Upper lobe of right lung (tissue), 1 donor: ENCODE measurements at regions not wholly inside any gene's neighbourhood (a gene's known extent, or its start where the extent isn't known, plus 50 kb on each side); places are given as distances from the start of the nearest gene placed in this dataset.

ENCODE experiments used
- ATAC-seq: fragments of 200-7000 bp; cut with Tn5 transposase; one replicate; pipeline ENCODE4 v1.9.1; 2020; ENCODE audit warnings: mild to moderate bottlenecking, moderate library complexity
- DNase-seq: peaks from one replicate; pipeline ENCODE4 v3.0.0-alpha.2; 2020
- H3K27ac ChIP-seq: fragments of 200-600 bp; one replicate; pipeline ENCODE4 v1.8.0; 2022
- H3K27me3 ChIP-seq: fragments of 200-600 bp; one replicate; pipeline ENCODE4 v1.8.0; 2022; ENCODE audit warnings: mild to moderate bottlenecking
- H3K36me3 ChIP-seq: fragments of 200-600 bp; one replicate; pipeline ENCODE4 v1.8.0; 2022
- H3K4me1 ChIP-seq: fragments of 200-600 bp; one replicate; pipeline ENCODE4 v1.8.0; 2022
- H3K4me3 ChIP-seq: fragments of 200-600 bp; one replicate; pipeline ENCODE4 v1.8.0; 2022; ENCODE audit warnings: mild to moderate bottlenecking
- H3K9me3 ChIP-seq: fragments of 200-600 bp; one replicate; pipeline ENCODE4 v1.8.0; 2022
- intact Hi-C: fragments of 100-400 bp; cut with DNase I; formaldehyde crosslinking; loops from one replicate; pipeline ENCODE4 v1.11.0; 2022
- TF ChIP-seq, protein P1 (sequence below): fragments of 200-600 bp; IDR thresholded peaks from one replicate; pipeline ENCODE4 v1.8.0; 2022; ENCODE audit warnings: antibody characterized with exemption
- donor health status: DM: no; HTN: yes; CAD: no; lungs with severe emphysema.

DNA sequence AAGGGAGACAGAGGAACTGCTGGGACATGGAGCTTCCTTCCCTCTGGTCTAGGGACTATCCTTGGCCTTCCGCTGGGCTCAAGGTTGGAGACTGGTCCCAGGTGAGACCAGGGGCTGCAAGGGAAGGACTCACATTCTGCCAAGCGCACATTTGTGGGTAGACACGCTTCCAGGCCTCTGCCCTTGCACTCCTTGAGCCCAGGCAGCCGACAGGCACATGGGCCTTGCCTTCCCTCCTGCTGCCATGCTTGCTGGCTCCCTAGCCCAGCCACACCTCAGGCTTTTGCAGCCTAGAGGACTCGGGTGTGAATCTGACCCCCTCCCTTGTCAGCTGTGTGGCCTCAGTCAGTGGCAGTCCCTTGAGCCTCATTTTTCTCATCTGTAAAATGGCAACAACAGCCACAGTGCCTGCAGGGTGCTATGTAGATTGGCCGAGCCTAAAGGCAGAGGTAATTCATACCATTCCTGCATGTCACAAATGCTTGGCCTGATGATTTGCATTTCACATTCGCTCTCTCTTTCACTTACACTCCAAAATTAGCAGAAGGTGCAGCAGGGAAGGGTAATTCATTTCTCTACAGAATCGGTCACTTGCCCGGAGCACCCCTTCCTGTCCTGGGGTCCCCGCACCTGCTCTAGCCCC is 57.6 kb upstream of the NECTIN1 start:
- Histone ChIP-seq H3K4me1 (no peaks in the 10 kb centered on the region), H3K4me3 (no peak overlapping the region), H3K27me3 (peaks cover 17% of the 10 kb centered on the region), H3K36me3 (no peaks in the 10 kb centered on the region), H3K27ac (no peak overlapping the region), H3K9me3 (no peaks in the 10 kb centered on the region)
- TF ChIP-seq, protein P1, sequence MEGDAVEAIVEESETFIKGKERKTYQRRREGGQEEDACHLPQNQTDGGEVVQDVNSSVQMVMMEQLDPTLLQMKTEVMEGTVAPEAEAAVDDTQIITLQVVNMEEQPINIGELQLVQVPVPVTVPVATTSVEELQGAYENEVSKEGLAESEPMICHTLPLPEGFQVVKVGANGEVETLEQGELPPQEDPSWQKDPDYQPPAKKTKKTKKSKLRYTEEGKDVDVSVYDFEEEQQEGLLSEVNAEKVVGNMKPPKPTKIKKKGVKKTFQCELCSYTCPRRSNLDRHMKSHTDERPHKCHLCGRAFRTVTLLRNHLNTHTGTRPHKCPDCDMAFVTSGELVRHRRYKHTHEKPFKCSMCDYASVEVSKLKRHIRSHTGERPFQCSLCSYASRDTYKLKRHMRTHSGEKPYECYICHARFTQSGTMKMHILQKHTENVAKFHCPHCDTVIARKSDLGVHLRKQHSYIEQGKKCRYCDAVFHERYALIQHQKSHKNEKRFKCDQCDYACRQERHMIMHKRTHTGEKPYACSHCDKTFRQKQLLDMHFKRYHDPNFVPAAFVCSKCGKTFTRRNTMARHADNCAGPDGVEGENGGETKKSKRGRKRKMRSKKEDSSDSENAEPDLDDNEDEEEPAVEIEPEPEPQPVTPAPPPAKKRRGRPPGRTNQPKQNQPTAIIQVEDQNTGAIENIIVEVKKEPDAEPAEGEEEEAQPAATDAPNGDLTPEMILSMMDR: no peak
- DNase-seq: no peak
- no peak for ATAC-seq
- intact Hi-C loops: no loop called here

GRCh38 chr11:119785131-119785530 is 56.1 kb upstream of the NECTIN1 start:
- TF ChIP-seq, protein P1: no peak
- no peaks in the 10 kb centered on the region for H3K4me1 ChIP-seq
- no peaks in the 10 kb centered on the region for H3K9me3 ChIP-seq
- intact Hi-C loops: no loop called here
- H3K27ac ChIP-seq: no peak overlapping the region
- DNase-seq: no peak
- no peak for ATAC-seq
- peaks cover 17% of the 10 kb centered on the region for H3K27me3 ChIP-seq
- H3K36me3 ChIP-seq: no peaks in the 10 kb centered on the region
- H3K4me3 ChIP-seq: no peak overlapping the region

- intact Hi-C loops: no loop called here
Observed at GRCh38 chr11:119784421-119784820, 55.4 kb upstream of the NECTIN1 start.

GRCh38 chr11:119783466-119784400 is 54.7 kb upstream of the NECTIN1 start:
- H3K27ac ChIP-seq: no peak overlapping the region
- no peak for ATAC-seq

More at GRCh38 chr11:119784421-119784820, 55.4 kb upstream of the NECTIN1 start:
- H3K4me1 ChIP-seq: no peaks in the 10 kb centered on the region
- TF ChIP-seq, protein P1: no peak
- H3K27me3 ChIP-seq: peaks cover 10% of the 10 kb centered on the region
- DNase-seq (no peak), ATAC-seq (no peak)
- H3K27ac ChIP-seq: no peak overlapping the region
- no peaks in the 10 kb centered on the region for H3K36me3 ChIP-seq
- no peaks in the 10 kb centered on the region for H3K9me3 ChIP-seq
- no peak overlapping the region for H3K4me3 ChIP-seq

GRCh38 chr11:119782739-119783072 is 53.7 kb upstream of the NECTIN1 start:
- DNase-seq (no peak), ATAC-seq (no peak)
- Histone ChIP-seq H3K4me1 (no peaks in the 10 kb centered on the region), H3K36me3 (no peaks in the 10 kb centered on the region), H3K27me3 (peaks cover 10% of the 10 kb centered on the region), H3K4me3 (no peak overlapping the region), H3K27ac (no peak overlapping the region), H3K9me3 (no peaks in the 10 kb centered on the region)
- TF ChIP-seq, protein P1: no peak
- intact Hi-C loops: no loop called here

More at GRCh38 chr11:119783466-119784400, 54.7 kb upstream of the NECTIN1 start:
- Histone ChIP-seq H3K36me3 (no peaks in the 10 kb centered on the region), H3K9me3 (no peaks in the 10 kb centered on the region), H3K27me3 (peaks cover 10% of the 10 kb centered on the region), H3K4me3 (no peak overlapping the region), H3K4me1 (no peaks in the 10 kb centered on the region)
- DNase-seq: no peak
- TF ChIP-seq, protein P1: no peak
- intact Hi-C loops: no loop called here
